Esophagus mucosa (tissue), 1 donor: ENCODE measurements at regions not wholly inside any gene's neighbourhood (a gene's known extent, or its start where the extent isn't known, plus 50 kb on each side); places are given as distances from the start of the nearest gene placed in this dataset.
"Not testable (repeated sequence)": the region's sequence is repeated elsewhere in the genome, so short reads cannot be mapped to it uniquely, and the experiment has no call there.

Experiments used
- ATAC-seq: fragments of 200-7000 bp; cut with Tn5 transposase; one replicate; pipeline ENCODE4 v1.9.1; 2020
- donor health status: DM: yes; HTN: yes; CAD: no.

- ATAC-seq = peak; percentile 80
Observed at GRCh38 chr2:35794796-35795450, 560.7 kb upstream of the CRIM1 start.

- peak; percentile 60 for ATAC-seq
Observed at GRCh38 chr2:35790292-35790691, 565.3 kb upstream of the CRIM1 start.

- no peak for ATAC-seq
Observed at GRCh38 chr2:35788543-35788942, 567.0 kb upstream of the CRIM1 start.

GRCh38 chr2:35787302-35788031 is 568.1 kb upstream of the CRIM1 start:
- ATAC-seq = peak; percentile 61

GRCh38 chr2:35785564-35785963 is 570.0 kb upstream of the CRIM1 start:
- no peak for ATAC-seq

GRCh38 chr2:35784777-35785176 is 570.8 kb upstream of the CRIM1 start:
- ATAC-seq = no peak

- ATAC-seq = peak; percentile 79
Observed at GRCh38 chr2:35783723-35784122, 571.9 kb upstream of the CRIM1 start.

- ATAC-seq = no peak
Observed at GRCh38 chr2:35741556-35741955, 614.0 kb upstream of the CRIM1 start.

- ATAC-seq = no peak
Observed at GRCh38 chr2:35731674-35732073, 623.9 kb upstream of the CRIM1 start.

GRCh38 chr2:35714883-35715282 is 640.7 kb upstream of the CRIM1 start:
- ATAC-seq = no peak

GRCh38 chr2:35708411-35708923 is 647.1 kb upstream of the CRIM1 start:
- ATAC-seq = no peak

- ATAC-seq = no peak
Observed at GRCh38 chr2:35688309-35688708, 667.3 kb upstream of the CRIM1 start.

GRCh38 chr2:35651688-35652323 is 703.8 kb upstream of the CRIM1 start:
- ATAC-seq = no peak

GRCh38 chr2:35614640-35615039 is 740.9 kb upstream of the CRIM1 start:
- no peak for ATAC-seq

GRCh38 chr2:35606394-35606793 is 749.2 kb upstream of the CRIM1 start:
- no peak for ATAC-seq

- no peak for ATAC-seq
Observed at GRCh38 chr2:35598310-35598709, 757.3 kb upstream of the CRIM1 start.

GRCh38 chr2:35591886-35592285 is 763.7 kb upstream of the CRIM1 start:
- ATAC-seq = no peak

- no peak for ATAC-seq
Observed at GRCh38 chr2:35585972-35586371, 769.6 kb upstream of the CRIM1 start.

- ATAC-seq = no peak
Observed at GRCh38 chr2:35582637-35583036, 772.9 kb upstream of the CRIM1 start.

GRCh38 chr2:35580956-35581355 is 774.6 kb upstream of the CRIM1 start:
- ATAC-seq = no peak

GRCh38 chr2:35568574-35568973 is 787.0 kb upstream of the CRIM1 start:
- not testable (repeated sequence) for ATAC-seq

- ATAC-seq = no peak
Observed at GRCh38 chr2:35562488-35562887, 793.1 kb upstream of the CRIM1 start.

GRCh38 chr2:35548171-35548570 is 807.4 kb upstream of the CRIM1 start:
- peak; percentile 76 for ATAC-seq

- no peak for ATAC-seq
Observed at GRCh38 chr2:35545301-35545700, 810.3 kb upstream of the CRIM1 start.
